ENCODE measurements at regions not wholly inside any gene's neighbourhood (a gene's known extent, or its start where the extent isn't known, plus 50 kb on each side); places are given as distances from the start of the nearest gene placed in this dataset.

DNA sequence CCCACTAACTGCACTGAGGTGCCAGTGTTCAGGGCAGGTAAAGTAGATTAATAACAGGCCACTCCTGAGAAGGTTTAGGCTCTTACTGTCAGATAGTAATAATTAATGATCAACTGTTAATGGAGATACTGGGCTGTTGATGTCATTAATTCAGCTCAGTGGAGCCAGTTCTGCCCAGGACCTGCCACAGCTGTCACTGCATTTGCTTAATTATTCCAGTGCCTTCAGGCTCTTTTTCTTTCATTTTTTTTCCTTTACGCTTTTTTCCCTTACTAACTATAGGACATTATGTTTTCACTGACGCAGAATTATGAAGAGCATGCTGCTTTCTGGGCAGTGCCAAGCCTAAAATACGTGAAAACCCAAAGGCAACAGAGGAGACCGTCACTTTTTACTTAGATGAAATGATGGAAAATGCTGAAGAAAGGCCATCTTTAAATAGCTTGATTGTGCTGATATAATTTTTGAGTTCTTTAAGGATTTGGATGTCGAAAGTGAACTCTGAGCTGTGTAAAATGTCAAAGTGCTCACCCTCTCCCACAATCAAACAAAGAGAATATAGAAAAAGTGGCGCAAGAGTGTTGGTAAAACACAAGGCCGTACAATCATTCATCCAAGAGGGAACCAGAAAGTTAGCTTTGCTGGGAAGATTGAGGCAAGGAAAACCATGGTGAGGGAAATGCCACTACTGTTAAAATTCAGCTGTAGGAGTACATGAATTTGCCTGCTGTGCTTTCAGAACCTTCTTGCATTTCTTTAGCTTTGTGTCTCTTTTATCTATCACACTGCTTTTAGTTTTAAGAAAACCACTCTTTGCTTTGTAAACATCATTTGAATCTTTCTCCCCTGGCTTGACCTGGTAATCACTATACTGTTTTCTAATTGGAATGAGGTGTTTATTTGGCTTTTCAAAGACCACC, 192.0 kb upstream of the ZEB2 start:
- no peaks in the 10 kb centered on the region for H3K27me3 ChIP-seq (replicated peaks)
- TF ChIP-seq, protein P1, sequence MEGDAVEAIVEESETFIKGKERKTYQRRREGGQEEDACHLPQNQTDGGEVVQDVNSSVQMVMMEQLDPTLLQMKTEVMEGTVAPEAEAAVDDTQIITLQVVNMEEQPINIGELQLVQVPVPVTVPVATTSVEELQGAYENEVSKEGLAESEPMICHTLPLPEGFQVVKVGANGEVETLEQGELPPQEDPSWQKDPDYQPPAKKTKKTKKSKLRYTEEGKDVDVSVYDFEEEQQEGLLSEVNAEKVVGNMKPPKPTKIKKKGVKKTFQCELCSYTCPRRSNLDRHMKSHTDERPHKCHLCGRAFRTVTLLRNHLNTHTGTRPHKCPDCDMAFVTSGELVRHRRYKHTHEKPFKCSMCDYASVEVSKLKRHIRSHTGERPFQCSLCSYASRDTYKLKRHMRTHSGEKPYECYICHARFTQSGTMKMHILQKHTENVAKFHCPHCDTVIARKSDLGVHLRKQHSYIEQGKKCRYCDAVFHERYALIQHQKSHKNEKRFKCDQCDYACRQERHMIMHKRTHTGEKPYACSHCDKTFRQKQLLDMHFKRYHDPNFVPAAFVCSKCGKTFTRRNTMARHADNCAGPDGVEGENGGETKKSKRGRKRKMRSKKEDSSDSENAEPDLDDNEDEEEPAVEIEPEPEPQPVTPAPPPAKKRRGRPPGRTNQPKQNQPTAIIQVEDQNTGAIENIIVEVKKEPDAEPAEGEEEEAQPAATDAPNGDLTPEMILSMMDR (IDR thresholded peaks at IDR 0.05; ENCODE audit: low read depth, low read length, missing control alignments) = no peak
- no peak overlapping the region for H3K27ac ChIP-seq
- in situ Hi-C loops (cut with HindIII; ENCODE audit: low pct_ligation_motif_present, low sequenced_read_pairs) = no loop called here
- DNase-seq = no peak
- H3K4me3 ChIP-seq (ENCODE audit: low read depth, low read length) = no peak overlapping the region
- no peaks in the 10 kb centered on the region for H3K36me3 ChIP-seq (replicated peaks)

GRCh38 chr2:144711084-144711483, 191.2 kb upstream of the ZEB2 start:
- Histone ChIP-seq H3K36me3 (replicated peaks) (no peaks in the 10 kb centered on the region), H3K4me3 (ENCODE audit: low read depth, low read length) (no peak overlapping the region), H3K27ac (no peak overlapping the region), H3K27me3 (replicated peaks) (no peaks in the 10 kb centered on the region)
- in situ Hi-C loops (cut with HindIII; ENCODE audit: low pct_ligation_motif_present, low sequenced_read_pairs) = no loop called here
- no peak for DNase-seq
- TF ChIP-seq, protein P1 (IDR thresholded peaks at IDR 0.05; ENCODE audit: low read depth, low read length, missing control alignments) = no peak

GRCh38 chr2:144708626-144709025, 188.7 kb upstream of the ZEB2 start:
- in situ Hi-C loops (cut with HindIII; ENCODE audit: low pct_ligation_motif_present, low sequenced_read_pairs) = no loop called here

GRCh38 chr2:144707736-144708326, 187.9 kb upstream of the ZEB2 start:
- Histone ChIP-seq H3K27ac (peak overlapping the region; percentile 54), H3K36me3 (replicated peaks) (no peaks in the 10 kb centered on the region), H3K4me3 (ENCODE audit: low read depth, low read length) (no peak overlapping the region), H3K27me3 (replicated peaks) (no peaks in the 10 kb centered on the region)
- in situ Hi-C loops (cut with HindIII; ENCODE audit: low pct_ligation_motif_present, low sequenced_read_pairs) = no loop called here
- DNase-seq = peak; percentile 92
- TF ChIP-seq, protein P1 (IDR thresholded peaks at IDR 0.05; ENCODE audit: low read depth, low read length, missing control alignments) = no peak

More at GRCh38 chr2:144708626-144709025, 188.7 kb upstream of the ZEB2 start:
- H3K4me3 ChIP-seq (ENCODE audit: low read depth, low read length) = no peak overlapping the region
- DNase-seq = no peak
- no peaks in the 10 kb centered on the region for H3K36me3 ChIP-seq (replicated peaks)
- TF ChIP-seq, protein P1 (IDR thresholded peaks at IDR 0.05; ENCODE audit: low read depth, low read length, missing control alignments) = no peak
- no peaks in the 10 kb centered on the region for H3K27me3 ChIP-seq (replicated peaks)
- peak overlapping the region; percentile 30 for H3K27ac ChIP-seq

DNA sequence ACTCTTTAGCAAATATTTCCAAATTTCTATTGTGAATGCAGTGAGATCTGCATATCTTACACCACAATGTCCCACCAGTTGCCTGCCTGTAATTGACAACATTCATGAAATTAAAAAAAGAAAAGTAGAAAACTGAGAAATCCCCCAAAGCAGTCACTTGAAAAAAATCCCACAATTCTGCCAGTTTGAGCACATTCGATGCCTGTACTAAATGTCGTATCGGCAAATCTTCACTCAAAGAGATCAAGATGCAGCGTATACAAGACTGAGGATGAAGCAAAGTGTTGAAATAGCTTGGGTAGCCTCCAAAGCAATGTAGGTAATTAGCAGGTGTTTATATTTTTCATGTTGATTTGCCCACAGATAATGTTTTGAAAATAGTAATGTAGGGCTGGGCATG, 186.7 kb upstream of the ZEB2 start:
- no peak overlapping the region for H3K4me3 ChIP-seq (ENCODE audit: low read depth, low read length)
- DNase-seq = no peak
- TF ChIP-seq, protein P1 (IDR thresholded peaks at IDR 0.05; ENCODE audit: low read depth, low read length, missing control alignments) = no peak
- H3K27ac ChIP-seq = no peak overlapping the region
- H3K27me3 ChIP-seq (replicated peaks) = no peaks in the 10 kb centered on the region
- H3K36me3 ChIP-seq (replicated peaks) = no peaks in the 10 kb centered on the region
- in situ Hi-C loops (cut with HindIII; ENCODE audit: low pct_ligation_motif_present, low sequenced_read_pairs) = no loop called here
